Nephron progenitor cell (in vitro differentiated cells): ENCODE measurements at regions not wholly inside any gene's neighbourhood (a gene's known extent, or its start where the extent isn't known, plus 50 kb on each side); places are given as distances from the start of the nearest gene placed in this dataset.
A peak's percentile ranks its signal among the peaks of the same experiment; 100 is the strongest.

Experiments
- DNase-seq: peaks from one replicate; pipeline ENCODE4 v3.0.0; 2021
- H3K27ac Mint-ChIP-seq: 2 replicates; pipeline ENCODE4 v1.8.0; 2021; ENCODE audit warnings: mild to moderate bottlenecking, moderate library complexity, mixed read lengths
- H3K27me3 Mint-ChIP-seq: 2 replicates; pipeline ENCODE4 v1.8.0; 2021; ENCODE audit warnings: mild to moderate bottlenecking, low read depth, mixed read lengths; ENCODE audit not compliant: poor library complexity
- H3K36me3 Mint-ChIP-seq: 2 replicates; pipeline ENCODE4 v1.8.0; 2021; ENCODE audit warnings: low read depth, mixed read lengths
- H3K4me1 Mint-ChIP-seq: 2 replicates; pipeline ENCODE4 v1.8.0; 2021; ENCODE audit warnings: mixed read lengths
- H3K4me3 Mint-ChIP-seq: 2 replicates; pipeline ENCODE4 v1.8.0; 2021; ENCODE audit warnings: mild to moderate bottlenecking, moderate library complexity, mixed read lengths
- H3K9me3 Mint-ChIP-seq: 2 replicates; pipeline ENCODE4 v1.8.0; 2021; ENCODE audit warnings: mild to moderate bottlenecking, moderate library complexity, mixed read lengths
- CTCF ChIP-seq: fragments of 200-600 bp; sonication (generic); IDR thresholded peaks from 2 replicates; pipeline ENCODE4 v1.5.0; 2021; ENCODE audit warnings: antibody characterized with exemption

GRCh38 chr2:146323564-146323963 lies 1521.3 kb upstream of the ACVR2A start:
- Mint-ChIP-seq H3K9me3 (no peaks in the 10 kb centered on the region), H3K4me3 (no peak overlapping the region), H3K36me3 (no peaks in the 10 kb centered on the region), H3K27ac (no peak overlapping the region), H3K4me1 (no peaks in the 10 kb centered on the region), H3K27me3 (no peaks in the 10 kb centered on the region)
- no peak for TF ChIP-seq CTCF
- DNase-seq, result no peak

GRCh38 chr2:146321175-146321574 lies 1523.7 kb upstream of the ACVR2A start:
- Mint-ChIP-seq H3K36me3 (no peaks in the 10 kb centered on the region), H3K9me3 (no peaks in the 10 kb centered on the region)
- TF ChIP-seq CTCF, result no peak

GRCh38 chr2:146317959-146318358 lies 1526.9 kb upstream of the ACVR2A start:
- no peaks in the 10 kb centered on the region for H3K4me1 Mint-ChIP-seq
- no peak overlapping the region for H3K27ac Mint-ChIP-seq
- no peaks in the 10 kb centered on the region for H3K36me3 Mint-ChIP-seq
- H3K27me3 Mint-ChIP-seq, result no peaks in the 10 kb centered on the region
- H3K9me3 Mint-ChIP-seq, result no peaks in the 10 kb centered on the region
- no peak for TF ChIP-seq CTCF
- no peak for DNase-seq
- no peak overlapping the region for H3K4me3 Mint-ChIP-seq

More at GRCh38 chr2:146321175-146321574, 1523.7 kb upstream of the ACVR2A start:
- H3K4me1 Mint-ChIP-seq, result no peaks in the 10 kb centered on the region
- H3K27me3 Mint-ChIP-seq, result no peaks in the 10 kb centered on the region
- no peak overlapping the region for H3K4me3 Mint-ChIP-seq
- no peak overlapping the region for H3K27ac Mint-ChIP-seq
- DNase-seq, result no peak

GRCh38 chr2:146312899-146313298 lies 1531.9 kb upstream of the ACVR2A start:
- H3K4me3 Mint-ChIP-seq, result no peak overlapping the region
- no peak for TF ChIP-seq CTCF
- H3K4me1 Mint-ChIP-seq, result no peaks in the 10 kb centered on the region
- peaks cover 4% of the 10 kb centered on the region for H3K9me3 Mint-ChIP-seq
- DNase-seq, result no peak
- H3K27me3 Mint-ChIP-seq, result no peaks in the 10 kb centered on the region
- no peaks in the 10 kb centered on the region for H3K36me3 Mint-ChIP-seq
- no peak overlapping the region for H3K27ac Mint-ChIP-seq

- Mint-ChIP-seq H3K27ac (peak overlapping the region; percentile 18), H3K9me3 (peaks cover 39% of the 10 kb centered on the region), H3K4me1 (no peaks in the 10 kb centered on the region), H3K27me3 (no peaks in the 10 kb centered on the region), H3K36me3 (peaks cover under 1% of the 10 kb centered on the region), H3K4me3 (no peak overlapping the region)
- DNase-seq, result no peak
- no peak for TF ChIP-seq CTCF
These were observed 1539.7 kb upstream of the ACVR2A start for GRCh38 chr2:146305164-146305563.

- Mint-ChIP-seq H3K27me3 (no peaks in the 10 kb centered on the region), H3K4me3 (no peak overlapping the region), H3K27ac (no peak overlapping the region), H3K9me3 (peaks cover 53% of the 10 kb centered on the region), H3K4me1 (no peaks in the 10 kb centered on the region), H3K36me3 (peaks cover 14% of the 10 kb centered on the region)
- TF ChIP-seq CTCF, result no peak
- no peak for DNase-seq
These were observed 1543.5 kb upstream of the ACVR2A start for GRCh38 chr2:146301287-146301686.
